NCI-H345 treated with DMSO at 0.1 percent for 48 hours (cell line): ENCODE measurements at regions not wholly inside any gene's neighbourhood (a gene's known extent, or its start where the extent isn't known, plus 50 kb on each side); places are given as distances from the start of the nearest gene placed in this dataset.

Experiments used
- DNase-seq: peaks from one replicate; lab custom pipeline; 2025; ENCODE audit not compliant: unreplicated experiment; lab: John Stamatoyannopoulos, UW

- no peak for DNase-seq
Measured at GRCh38 chr4:183846951-183847350, 58.2 kb upstream of the STOX2 start.

- no peak for DNase-seq
Measured at GRCh38 chr4:183848805-183849204, 56.3 kb upstream of the STOX2 start.

GRCh38 chr4:183852910-183853547, 52.1 kb upstream of the STOX2 start:
- no peak for DNase-seq

- no peak for DNase-seq
Measured at GRCh38 chr4:183853548-183853940, 51.6 kb upstream of the STOX2 start.
